ENCODE measurements at regions not wholly inside any gene's neighbourhood (a gene's known extent, or its start where the extent isn't known, plus 50 kb on each side); places are given as distances from the start of the nearest gene placed in this dataset.

GRCh38 chr7:72524037-72524436 is 111.9 kb upstream of the CALN1 start:
- DNase-seq (ENCODE audit: low spot score) = no peak

GRCh38 chr7:72504061-72504706 is 92.0 kb upstream of the CALN1 start:
- no peak for DNase-seq (ENCODE audit: low spot score)

DNA sequence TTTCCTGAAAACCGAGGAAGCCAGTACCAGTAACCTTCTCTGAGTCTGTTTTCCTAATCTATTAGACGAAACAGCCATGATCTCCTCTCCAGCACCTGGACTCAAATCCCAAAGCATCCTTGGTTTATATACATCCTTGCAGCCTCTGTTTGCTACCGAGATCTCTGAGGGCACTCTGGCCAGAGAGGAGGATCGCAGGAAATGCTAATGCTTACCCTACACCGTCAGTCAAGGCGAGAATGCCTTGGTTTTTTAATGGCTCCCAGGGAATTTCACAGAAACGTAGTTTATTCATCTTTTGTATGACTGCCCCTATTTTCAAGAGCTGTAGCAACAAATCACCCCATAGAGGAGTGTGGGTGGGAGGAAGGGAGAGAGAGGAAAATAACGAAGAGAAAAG is 91.5 kb upstream of the CALN1 start:
- no peak for DNase-seq (ENCODE audit: low spot score)

DNA sequence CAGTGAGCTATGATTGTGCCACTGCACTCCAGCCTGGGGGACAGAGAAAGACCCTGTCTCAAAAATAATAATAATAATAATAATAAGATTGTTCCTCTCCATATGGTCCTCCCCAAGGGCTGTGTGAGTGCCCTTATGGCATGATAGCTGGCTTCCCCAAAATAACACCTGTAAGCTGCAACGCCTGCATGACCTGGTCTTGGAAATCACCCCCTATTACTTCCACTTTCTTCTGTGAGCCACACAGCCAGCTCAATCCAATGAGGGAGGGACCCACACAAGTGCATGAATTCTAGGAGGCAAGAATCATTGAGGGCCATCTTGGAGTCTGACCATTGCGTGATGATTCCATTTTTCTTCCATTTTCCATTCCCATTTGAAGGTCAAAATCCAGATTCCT is 82.7 kb upstream of the CALN1 start:
- DNase-seq (ENCODE audit: low spot score) = no peak

DNA sequence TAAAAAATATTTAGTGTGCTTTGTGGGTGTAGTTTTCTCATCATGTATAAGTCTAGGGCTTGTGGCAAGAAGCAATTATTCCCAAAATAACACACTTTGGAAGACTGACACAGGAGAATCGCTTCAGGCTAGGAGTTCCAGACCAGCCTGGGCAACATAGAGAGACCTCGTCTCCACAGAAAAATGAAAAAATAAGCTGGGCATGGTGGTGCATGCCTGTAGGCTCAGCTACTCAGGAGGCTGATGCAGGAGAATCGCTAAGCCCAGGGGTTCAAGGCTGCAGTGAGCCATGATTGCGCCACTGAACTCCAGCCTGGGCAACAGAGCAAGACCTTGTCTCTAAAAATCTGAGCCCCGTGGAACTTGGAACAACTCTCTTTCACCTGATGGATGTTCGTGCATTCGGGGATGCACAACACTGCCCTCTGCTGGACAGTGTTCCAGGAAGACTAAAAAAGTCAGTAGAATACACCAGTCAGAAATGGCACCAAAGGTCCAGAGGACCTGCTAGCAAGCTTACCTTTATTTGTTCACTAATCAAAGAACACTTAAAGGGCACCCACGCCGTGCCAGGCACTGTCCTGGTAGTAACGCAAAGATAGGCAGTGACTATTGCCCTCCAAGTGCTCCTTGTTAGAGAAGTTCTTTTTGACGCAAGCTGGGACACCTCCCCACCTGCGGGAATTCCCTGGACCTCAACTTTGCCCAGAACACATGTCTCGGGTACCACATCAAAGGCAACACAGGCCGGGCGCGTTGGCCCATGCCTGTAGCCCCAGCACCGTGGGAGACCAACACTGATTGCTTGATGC is 81.9 kb upstream of the CALN1 start:
- peak; percentile 54 for DNase-seq (ENCODE audit: low spot score)

DNA sequence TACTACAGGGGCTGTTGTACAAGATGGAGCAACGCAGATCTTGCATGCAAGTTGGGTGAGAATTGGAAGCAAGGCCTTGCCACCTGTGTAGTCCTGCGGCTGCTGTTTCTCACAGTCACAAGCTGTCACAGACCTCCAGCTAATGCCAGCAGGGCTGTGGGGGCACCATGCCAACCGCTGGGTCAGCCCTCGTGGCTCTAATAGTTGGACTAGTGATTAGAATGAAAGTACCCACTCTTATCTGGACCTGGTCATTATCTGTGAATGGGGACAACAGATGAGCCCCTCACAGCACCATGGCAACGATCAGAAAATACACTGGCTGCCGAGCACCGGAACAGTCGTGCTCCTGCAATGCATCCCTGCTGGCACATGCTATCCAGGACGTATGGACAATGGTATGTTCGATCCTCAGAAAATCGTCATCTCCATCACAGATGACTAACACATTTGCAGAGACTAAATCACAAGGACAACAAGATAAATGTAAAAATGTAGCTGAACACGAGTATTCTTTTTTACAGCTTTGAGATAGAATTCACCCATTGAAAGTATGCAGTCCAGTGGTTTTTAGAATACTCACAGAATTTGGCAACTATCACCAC is 80.4 kb upstream of the CALN1 start:
- no peak for DNase-seq (ENCODE audit: low spot score)

DNA sequence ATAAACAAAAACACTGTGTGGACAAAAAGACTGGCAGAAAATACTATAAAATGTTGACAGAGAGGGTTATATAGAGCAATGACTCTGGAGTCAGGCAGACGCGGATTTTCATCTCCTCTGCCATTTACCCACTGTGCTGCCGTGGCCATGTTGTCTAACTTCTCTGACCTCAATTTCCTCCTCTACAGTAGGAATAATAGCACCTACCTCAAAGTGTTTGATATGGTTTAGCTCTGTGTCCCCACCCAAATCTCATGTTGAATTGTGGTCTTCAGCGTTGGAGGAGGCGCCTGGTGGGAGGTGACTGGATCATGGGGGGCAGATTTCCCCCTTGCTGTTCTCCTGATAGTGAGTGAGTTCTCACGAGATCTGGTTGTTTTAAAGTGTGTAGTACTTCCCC is 78.2 kb upstream of the CALN1 start:
- DNase-seq (ENCODE audit: low spot score) = no peak

DNA sequence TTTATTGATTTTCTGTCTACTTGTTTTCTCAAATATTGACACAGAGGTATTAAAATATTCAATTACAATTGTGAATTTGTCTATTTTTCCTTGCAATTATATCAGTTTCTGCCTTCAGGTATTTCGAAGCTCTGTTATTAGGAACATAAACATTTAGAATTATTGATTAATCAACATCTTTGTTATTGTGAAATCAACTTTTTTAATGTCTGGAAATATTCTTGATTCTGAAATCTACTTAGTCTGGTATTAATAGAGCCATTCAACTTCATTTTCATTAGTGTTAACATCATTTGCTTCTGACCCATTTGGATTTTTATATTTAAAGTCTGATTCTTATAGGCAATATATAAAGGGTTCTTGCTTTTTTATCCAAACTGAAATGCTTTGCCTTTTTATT is 69.8 kb upstream of the CALN1 start:
- no peak for DNase-seq (ENCODE audit: low spot score)

GRCh38 chr7:72476608-72477305 is 64.6 kb upstream of the CALN1 start:
- DNase-seq (ENCODE audit: low spot score) = no peak

- no peak for DNase-seq (ENCODE audit: low spot score)
Measured at GRCh38 chr7:72467237-72467636, 55.1 kb upstream of the CALN1 start.

DNA sequence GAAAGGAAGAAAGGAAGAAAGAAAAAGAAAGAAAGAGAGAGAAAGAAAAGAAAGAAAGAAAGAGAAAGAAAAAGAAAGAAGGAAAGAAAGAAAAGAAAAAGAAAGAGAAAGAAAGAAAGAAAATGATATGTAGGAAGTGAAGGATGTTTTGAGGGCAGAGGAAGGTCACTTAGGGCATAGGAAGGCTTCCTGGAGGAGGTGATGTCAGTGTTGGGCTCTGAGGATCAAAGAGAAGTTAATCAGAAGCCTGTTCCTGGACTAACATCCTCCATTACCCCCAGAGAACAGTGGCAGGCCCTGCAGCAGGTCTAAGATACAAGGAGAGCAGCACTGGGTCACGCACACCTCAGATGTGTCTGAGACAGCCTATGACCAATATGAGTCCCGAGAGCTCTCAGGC is 54.7 kb upstream of the CALN1 start:
- no peak for DNase-seq (ENCODE audit: low spot score)

DNA sequence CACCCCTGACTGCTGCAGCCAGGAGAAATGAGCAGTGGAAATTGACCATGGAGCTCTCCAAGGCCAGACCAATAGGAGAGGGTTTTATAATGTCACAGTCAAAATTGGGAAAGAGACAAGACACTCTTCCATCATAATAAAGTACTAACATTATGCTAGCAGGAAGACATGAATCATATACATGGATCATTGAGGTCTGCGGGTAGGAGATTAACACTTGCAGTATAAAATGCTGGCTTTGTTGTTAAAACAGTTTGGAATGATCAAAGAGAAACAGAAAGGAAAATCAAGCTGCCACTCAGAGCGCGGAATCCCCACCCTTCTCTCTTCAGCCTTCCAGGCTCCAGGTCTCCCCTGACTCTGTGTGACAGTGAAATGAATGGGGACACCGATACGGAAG is 53.4 kb upstream of the CALN1 start:
- DNase-seq (ENCODE audit: low spot score) = no peak

GRCh38 chr7:72462311-72462710 is 50.2 kb upstream of the CALN1 start:
- DNase-seq (ENCODE audit: low spot score) = no peak
